Breast epithelium (tissue), 4 donors: ENCODE measurements at regions not wholly inside any gene's neighbourhood (a gene's known extent, or its start where the extent isn't known, plus 50 kb on each side); places are given as distances from the start of the nearest gene placed in this dataset.

Experiments used
- DNase-seq, 2 donors: peaks; one replicate each; pipeline ENCODE4 v3.0.0-alpha.2; 2019; ENCODE audit warnings: low spot score in 2 of 2
- H3K27ac ChIP-seq, 2 donors: fragments of 200-600 bp; sonication (generic) in 1 of 2; one replicate each; pipeline ENCODE4 v1.5.1; 2016 to 2019; ENCODE audit warnings: mild to moderate bottlenecking in 1 of 2
- H3K27me3 ChIP-seq, 2 donors: fragments of 200-600 bp; sonication (generic) in 1 of 2; one replicate each; pipeline versions ENCODE4 v1.5.1 to v1.6.0; 2017 to 2019; ENCODE audit warnings: control low read depth in 1 of 2, mild to moderate bottlenecking in 1 of 2
- H3K36me3 ChIP-seq: fragments of 200-600 bp; one replicate; pipeline ENCODE4 v1.5.1; 2019
- H3K4me1 ChIP-seq, 2 donors: fragments of 200-600 bp; sonication (generic); one replicate each; pipeline ENCODE4 v1.5.1; 2016 to 2019; ENCODE audit warnings: control low read depth in 1 of 2
- H3K4me3 ChIP-seq, 3 donors: fragments of 200-600 bp; sonication (generic); 1 replicate in 2 of 3; 2 replicates in 1 of 3; pipeline ENCODE4 v1.5.1; 2016 to 2019; ENCODE audit warnings: mild to moderate bottlenecking in 3 of 3, moderate library complexity in 2 of 3
- H3K9me3 ChIP-seq, 2 donors: fragments of 200-600 bp; sonication (generic) in 1 of 2; one replicate each; pipeline ENCODE4 v1.5.1; 2016 to 2019; ENCODE audit warnings: control low read depth in 1 of 2
- POLR2A ChIP-seq: fragments of 450-650 bp; IDR thresholded peaks from one replicate; pipeline ENCODE4 v1.6.1; 2016; ENCODE audit warnings: antibody characterized with exemption, mild to moderate bottlenecking, moderate library complexity
- POLR2AphosphoS5 ChIP-seq, 3 donors: sonication (generic); formaldehyde crosslinking; IDR thresholded peaks; one replicate each; pipeline ENCODE4 v1.6.1; 2017; ENCODE audit warnings: antibody characterized with exemption in 3 of 3
- intact Hi-C: fragments of 100-400 bp; cut with DNase I; formaldehyde crosslinking; loops from one replicate; pipeline ENCODE4 v1.15.1; 2023; ENCODE audit warnings: low total_unique reads
- TF ChIP-seq, protein P1 (sequence below), 3 donors: fragments of 450-650 bp; IDR thresholded peaks; one replicate each; pipeline ENCODE4 v1.5.1; 2016 to 2017; ENCODE audit warnings: antibody characterized with exemption in 3 of 3, mild to moderate bottlenecking in 3 of 3, moderate library complexity in 3 of 3

DNA sequence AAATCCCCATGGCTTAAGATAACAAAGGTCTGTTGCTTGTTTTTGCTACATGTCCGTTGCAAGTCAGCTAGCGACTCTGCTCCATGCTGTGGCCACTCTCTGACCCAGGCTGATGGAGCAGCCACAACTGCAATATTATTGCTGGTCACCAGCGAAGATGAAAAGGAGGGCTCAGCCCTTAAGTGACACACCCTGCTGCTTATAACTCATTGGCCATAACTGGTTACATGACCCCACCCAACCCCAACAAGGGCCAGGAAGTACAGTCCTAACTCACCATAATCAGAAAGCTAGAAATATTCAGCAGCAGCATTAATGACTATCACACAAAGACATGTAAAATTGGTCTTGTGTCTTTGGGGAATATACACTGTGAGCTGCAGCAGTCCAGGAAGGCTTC lies 224.3 kb downstream of the SOX9 start:
- TF ChIP-seq POLR2AphosphoS5 (IDR thresholded peaks at IDR 0.05) (no peak), POLR2A (no peak)
- TF ChIP-seq, protein P1, sequence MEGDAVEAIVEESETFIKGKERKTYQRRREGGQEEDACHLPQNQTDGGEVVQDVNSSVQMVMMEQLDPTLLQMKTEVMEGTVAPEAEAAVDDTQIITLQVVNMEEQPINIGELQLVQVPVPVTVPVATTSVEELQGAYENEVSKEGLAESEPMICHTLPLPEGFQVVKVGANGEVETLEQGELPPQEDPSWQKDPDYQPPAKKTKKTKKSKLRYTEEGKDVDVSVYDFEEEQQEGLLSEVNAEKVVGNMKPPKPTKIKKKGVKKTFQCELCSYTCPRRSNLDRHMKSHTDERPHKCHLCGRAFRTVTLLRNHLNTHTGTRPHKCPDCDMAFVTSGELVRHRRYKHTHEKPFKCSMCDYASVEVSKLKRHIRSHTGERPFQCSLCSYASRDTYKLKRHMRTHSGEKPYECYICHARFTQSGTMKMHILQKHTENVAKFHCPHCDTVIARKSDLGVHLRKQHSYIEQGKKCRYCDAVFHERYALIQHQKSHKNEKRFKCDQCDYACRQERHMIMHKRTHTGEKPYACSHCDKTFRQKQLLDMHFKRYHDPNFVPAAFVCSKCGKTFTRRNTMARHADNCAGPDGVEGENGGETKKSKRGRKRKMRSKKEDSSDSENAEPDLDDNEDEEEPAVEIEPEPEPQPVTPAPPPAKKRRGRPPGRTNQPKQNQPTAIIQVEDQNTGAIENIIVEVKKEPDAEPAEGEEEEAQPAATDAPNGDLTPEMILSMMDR (IDR thresholded peaks at IDR 0.05) = no peak
- Histone ChIP-seq H3K4me1 (no peaks in the 10 kb centered on the region), H3K27ac (no peak overlapping the region), H3K4me3 (no peak overlapping the region), H3K9me3 (no peaks in the 10 kb centered on the region), H3K36me3 (no peaks in the 10 kb centered on the region), H3K27me3 (no peaks in the 10 kb centered on the region)
- intact Hi-C loops = no loop called here
- no peak for DNase-seq

DNA sequence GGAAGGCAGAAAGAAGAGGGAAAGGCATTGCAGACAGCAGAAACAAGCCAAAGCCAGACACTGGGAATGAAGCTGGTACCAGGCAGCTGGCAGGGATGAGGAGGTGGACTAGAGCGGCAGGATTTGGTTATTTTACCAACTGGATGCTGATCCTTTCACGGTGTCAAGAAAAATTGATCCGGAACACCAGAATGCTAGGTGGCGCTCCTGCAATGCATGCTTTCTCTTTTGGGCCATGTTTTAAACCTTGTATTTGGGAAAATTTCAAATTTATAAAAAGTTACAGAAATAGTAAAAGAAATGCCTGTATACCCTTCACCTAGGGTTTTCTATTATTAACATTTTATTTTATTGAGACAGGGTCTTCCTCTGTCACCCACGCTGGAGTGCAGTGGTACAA lies 224.7 kb downstream of the SOX9 start:
- TF ChIP-seq POLR2AphosphoS5 (IDR thresholded peaks at IDR 0.05) (no peak), POLR2A (no peak)
- TF ChIP-seq, protein P1 (IDR thresholded peaks at IDR 0.05) = no peak
- Histone ChIP-seq H3K9me3 (no peaks in the 10 kb centered on the region), H3K36me3 (no peaks in the 10 kb centered on the region), H3K4me1 (no peaks in the 10 kb centered on the region), H3K4me3 (no peak overlapping the region), H3K27ac (no peak overlapping the region), H3K27me3 (no peaks in the 10 kb centered on the region)
- DNase-seq = no peak
- intact Hi-C loops = no loop called here

DNA sequence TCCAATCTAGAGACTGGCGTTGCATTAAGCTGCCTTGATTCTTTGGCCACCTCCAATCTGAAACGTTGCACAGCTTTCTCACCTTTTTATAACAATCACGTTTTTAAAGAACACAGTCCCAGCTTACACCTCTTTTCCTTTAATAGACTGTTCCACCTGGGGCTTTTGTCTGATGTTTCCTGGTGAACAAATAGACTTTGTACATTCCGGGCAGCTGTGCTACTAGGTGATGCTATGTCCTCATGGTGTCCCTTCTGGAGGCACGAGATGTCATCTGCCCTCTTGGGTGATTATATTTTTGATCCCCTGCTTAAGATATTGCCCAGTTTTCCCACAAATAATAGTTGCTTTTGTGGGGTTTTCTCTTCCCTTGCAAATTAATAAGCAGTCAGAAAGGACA lies 225.5 kb downstream of the SOX9 start:
- TF ChIP-seq, protein P1 (IDR thresholded peaks at IDR 0.05) = no peak
- TF ChIP-seq POLR2A (no peak), POLR2AphosphoS5 (IDR thresholded peaks at IDR 0.05) (no peak)
- H3K9me3 ChIP-seq = no peaks in the 10 kb centered on the region
- no peak for DNase-seq
- H3K27ac ChIP-seq = no peak overlapping the region
- no peaks in the 10 kb centered on the region for H3K36me3 ChIP-seq
- H3K27me3 ChIP-seq = no peaks in the 10 kb centered on the region
- intact Hi-C loops = no loop called here
- no peak overlapping the region for H3K4me3 ChIP-seq
- no peaks in the 10 kb centered on the region for H3K4me1 ChIP-seq

GRCh38 chr17:72349011-72349410 lies 228.2 kb downstream of the SOX9 start:
- intact Hi-C loops = no loop called here
- TF ChIP-seq POLR2A (no peak), POLR2AphosphoS5 (IDR thresholded peaks at IDR 0.05) (no peak)
- TF ChIP-seq, protein P1 (IDR thresholded peaks at IDR 0.05) = no peak

GRCh38 chr17:72349491-72349995 lies 228.7 kb downstream of the SOX9 start:
- Histone ChIP-seq H3K27me3 (no peaks in the 10 kb centered on the region), H3K4me1 (no peaks in the 10 kb centered on the region), H3K9me3 (no peaks in the 10 kb centered on the region), H3K4me3 (no peak overlapping the region), H3K36me3 (no peaks in the 10 kb centered on the region), H3K27ac (no peak overlapping the region)
- TF ChIP-seq, protein P1 (IDR thresholded peaks at IDR 0.05) = no peak
- TF ChIP-seq POLR2AphosphoS5 (IDR thresholded peaks at IDR 0.05) = no peak
- no peak for TF ChIP-seq POLR2A
- no peak for DNase-seq
- intact Hi-C loops = no loop called here

More at GRCh38 chr17:72349011-72349410, 228.2 kb downstream of the SOX9 start:
- H3K9me3 ChIP-seq = no peaks in the 10 kb centered on the region
- H3K4me1 ChIP-seq = no peaks in the 10 kb centered on the region
- DNase-seq = no peak
- H3K27ac ChIP-seq = no peak overlapping the region
- no peak overlapping the region for H3K4me3 ChIP-seq
- no peaks in the 10 kb centered on the region for H3K36me3 ChIP-seq
- no peaks in the 10 kb centered on the region for H3K27me3 ChIP-seq
